ENCODE measurements at regions not wholly inside any gene's neighbourhood (a gene's known extent, or its start where the extent isn't known, plus 50 kb on each side); places are given as distances from the start of the nearest gene placed in this dataset.
A peak's percentile ranks its signal among the peaks of the same experiment; 100 is the strongest.
"Not testable (repeated sequence)": the region's sequence is repeated elsewhere in the genome, so short reads cannot be mapped to it uniquely, and the experiment has no call there.

GRCh38 chr18:70536370-70537062, 247.7 kb downstream of the SOCS6 start:
- no peaks in the 10 kb centered on the region for H3K36me3 Mint-ChIP-seq (ENCODE audit: low read depth)
- TF ChIP-seq, protein P1, sequence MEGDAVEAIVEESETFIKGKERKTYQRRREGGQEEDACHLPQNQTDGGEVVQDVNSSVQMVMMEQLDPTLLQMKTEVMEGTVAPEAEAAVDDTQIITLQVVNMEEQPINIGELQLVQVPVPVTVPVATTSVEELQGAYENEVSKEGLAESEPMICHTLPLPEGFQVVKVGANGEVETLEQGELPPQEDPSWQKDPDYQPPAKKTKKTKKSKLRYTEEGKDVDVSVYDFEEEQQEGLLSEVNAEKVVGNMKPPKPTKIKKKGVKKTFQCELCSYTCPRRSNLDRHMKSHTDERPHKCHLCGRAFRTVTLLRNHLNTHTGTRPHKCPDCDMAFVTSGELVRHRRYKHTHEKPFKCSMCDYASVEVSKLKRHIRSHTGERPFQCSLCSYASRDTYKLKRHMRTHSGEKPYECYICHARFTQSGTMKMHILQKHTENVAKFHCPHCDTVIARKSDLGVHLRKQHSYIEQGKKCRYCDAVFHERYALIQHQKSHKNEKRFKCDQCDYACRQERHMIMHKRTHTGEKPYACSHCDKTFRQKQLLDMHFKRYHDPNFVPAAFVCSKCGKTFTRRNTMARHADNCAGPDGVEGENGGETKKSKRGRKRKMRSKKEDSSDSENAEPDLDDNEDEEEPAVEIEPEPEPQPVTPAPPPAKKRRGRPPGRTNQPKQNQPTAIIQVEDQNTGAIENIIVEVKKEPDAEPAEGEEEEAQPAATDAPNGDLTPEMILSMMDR (IDR thresholded peaks at IDR 0.05; ENCODE audit: unreplicated experiment in 3 of 3), result no peak
- peaks cover under 1% of the 10 kb centered on the region for H3K9me3 Mint-ChIP-seq
- H3K27me3 Mint-ChIP-seq (ENCODE audit: low read depth), result no peaks in the 10 kb centered on the region
- no peaks in the 10 kb centered on the region for H3K4me1 Mint-ChIP-seq
- H3K27ac Mint-ChIP-seq, result peak overlapping the region; percentile 40 to 79 (median 57)
- no peak overlapping the region for H3K4me3 Mint-ChIP-seq

DNA sequence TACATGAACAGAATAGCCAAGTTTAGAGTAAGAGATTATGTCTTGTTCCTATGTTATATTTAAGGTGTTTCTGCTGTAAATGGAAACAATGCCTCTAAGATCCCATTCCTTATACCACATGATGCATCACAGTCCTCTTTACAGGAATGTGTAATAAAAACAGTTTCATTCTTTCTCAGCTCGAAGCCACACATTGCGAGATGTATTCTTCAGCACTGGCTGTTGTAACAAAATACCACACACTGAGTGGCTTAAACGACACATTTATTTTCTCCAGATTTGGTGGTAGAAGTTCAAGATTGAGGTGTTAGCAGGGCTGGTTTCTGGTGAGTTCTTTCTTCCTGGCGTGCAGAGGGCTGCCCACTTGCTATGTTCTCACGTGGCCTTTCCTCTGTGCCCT, 246.2 kb downstream of the SOCS6 start:
- H3K9me3 Mint-ChIP-seq, result no peaks in the 10 kb centered on the region
- no peaks in the 10 kb centered on the region for H3K36me3 Mint-ChIP-seq (ENCODE audit: low read depth)
- TF ChIP-seq, protein P1 (IDR thresholded peaks at IDR 0.05; ENCODE audit: unreplicated experiment in 3 of 3), result no peak
- H3K4me1 Mint-ChIP-seq, result no peaks in the 10 kb centered on the region
- no peak overlapping the region for H3K4me3 Mint-ChIP-seq
- no peaks in the 10 kb centered on the region for H3K27me3 Mint-ChIP-seq (ENCODE audit: low read depth)
- no peak overlapping the region for H3K27ac Mint-ChIP-seq

DNA sequence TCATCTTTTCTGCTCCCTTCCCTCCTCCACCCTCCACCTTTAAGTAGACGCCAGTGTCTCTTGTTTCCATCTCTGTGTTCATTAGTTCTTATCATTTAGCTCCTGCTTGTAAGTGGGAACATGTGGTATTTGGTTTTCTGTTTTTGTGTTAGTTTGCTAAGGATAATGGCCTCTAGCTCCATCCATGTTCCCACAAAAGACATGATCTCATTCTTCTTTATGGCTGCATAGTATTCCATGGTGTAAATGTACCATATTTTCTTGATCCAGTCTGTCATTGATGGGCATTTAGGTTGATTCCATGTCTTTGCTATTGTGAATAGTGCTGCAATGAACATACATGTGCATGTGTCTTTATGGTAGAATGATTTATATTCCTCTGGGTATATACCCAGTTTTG, 236.5 kb downstream of the SOCS6 start:
- H3K4me1 Mint-ChIP-seq; H3K27me3 Mint-ChIP-seq (ENCODE audit: low read depth); H3K9me3 Mint-ChIP-seq; H3K27ac Mint-ChIP-seq; H3K4me3 Mint-ChIP-seq; H3K36me3 Mint-ChIP-seq (ENCODE audit: low read depth): not testable (repeated sequence)

GRCh38 chr18:70523792-70524182, 234.9 kb downstream of the SOCS6 start:
- Mint-ChIP-seq H3K27ac (no peak overlapping the region), H3K36me3 (ENCODE audit: low read depth) (no peaks in the 10 kb centered on the region), H3K4me3 (no peak overlapping the region), H3K27me3 (ENCODE audit: low read depth) (no peaks in the 10 kb centered on the region), H3K9me3 (peaks cover 3% of the 10 kb centered on the region), H3K4me1 (no peaks in the 10 kb centered on the region)
- TF ChIP-seq, protein P1 (IDR thresholded peaks at IDR 0.05; ENCODE audit: unreplicated experiment in 3 of 3), result no peak

GRCh38 chr18:70523035-70523791, 234.4 kb downstream of the SOCS6 start:
- Mint-ChIP-seq H3K27me3 (ENCODE audit: low read depth) (no peaks in the 10 kb centered on the region), H3K9me3 (peaks cover 3% of the 10 kb centered on the region), H3K4me3 (no peak overlapping the region), H3K36me3 (ENCODE audit: low read depth) (no peaks in the 10 kb centered on the region), H3K4me1 (no peaks in the 10 kb centered on the region), H3K27ac (no peak overlapping the region)
- TF ChIP-seq, protein P1 (IDR thresholded peaks at IDR 0.05; ENCODE audit: unreplicated experiment in 3 of 3), result no peak

- TF ChIP-seq, protein P1 (IDR thresholded peaks at IDR 0.05; ENCODE audit: unreplicated experiment in 3 of 3), result no peak
- Mint-ChIP-seq H3K27ac (no peak overlapping the region), H3K4me1 (no peaks in the 10 kb centered on the region), H3K4me3 (no peak overlapping the region), H3K27me3 (ENCODE audit: low read depth) (no peaks in the 10 kb centered on the region), H3K36me3 (ENCODE audit: low read depth) (no peaks in the 10 kb centered on the region), H3K9me3 (peaks cover 3% of the 10 kb centered on the region)
Observed at GRCh38 chr18:70522183-70522680, 233.4 kb downstream of the SOCS6 start.
